ENCODE measurements at regions not wholly inside any gene's neighbourhood (a gene's known extent, or its start where the extent isn't known, plus 50 kb on each side); places are given as distances from the start of the nearest gene placed in this dataset.
"Not testable (repeated sequence)": the region's sequence is repeated elsewhere in the genome, so short reads cannot be mapped to it uniquely, and the experiment has no call there.

- not testable (repeated sequence) for TF ChIP-seq CTCF, POLR2AphosphoS5, POLR2A (IDR thresholded peaks at IDR 0.05)
Observed at GRCh38 chr9:138211070-138211469, 333.5 kb downstream of the CACNA1B start.

Measured in prostate gland (tissue), 2 donors.